Nephron progenitor cell (in vitro differentiated cells): ENCODE measurements at regions not wholly inside any gene's neighbourhood (a gene's known extent, or its start where the extent isn't known, plus 50 kb on each side); places are given as distances from the start of the nearest gene placed in this dataset.
"Not testable (repeated sequence)": the region's sequence is repeated elsewhere in the genome, so short reads cannot be mapped to it uniquely, and the experiment has no call there.

Experiments used
- DNase-seq: peaks from one replicate; pipeline ENCODE4 v3.0.0; 2021
- H3K27ac Mint-ChIP-seq: 2 replicates; pipeline ENCODE4 v1.8.0; 2021; ENCODE audit warnings: mild to moderate bottlenecking, moderate library complexity, mixed read lengths
- H3K27me3 Mint-ChIP-seq: 2 replicates; pipeline ENCODE4 v1.8.0; 2021; ENCODE audit warnings: mild to moderate bottlenecking, low read depth, mixed read lengths; ENCODE audit not compliant: poor library complexity
- H3K36me3 Mint-ChIP-seq: 2 replicates; pipeline ENCODE4 v1.8.0; 2021; ENCODE audit warnings: low read depth, mixed read lengths
- H3K4me1 Mint-ChIP-seq: 2 replicates; pipeline ENCODE4 v1.8.0; 2021; ENCODE audit warnings: mixed read lengths
- H3K4me3 Mint-ChIP-seq: 2 replicates; pipeline ENCODE4 v1.8.0; 2021; ENCODE audit warnings: mild to moderate bottlenecking, moderate library complexity, mixed read lengths
- H3K9me3 Mint-ChIP-seq: 2 replicates; pipeline ENCODE4 v1.8.0; 2021; ENCODE audit warnings: mild to moderate bottlenecking, moderate library complexity, mixed read lengths
- TF ChIP-seq, protein P1 (sequence below): fragments of 200-600 bp; sonication (generic); IDR thresholded peaks from 2 replicates; pipeline ENCODE4 v1.5.0; 2021; ENCODE audit warnings: antibody characterized with exemption

DNA sequence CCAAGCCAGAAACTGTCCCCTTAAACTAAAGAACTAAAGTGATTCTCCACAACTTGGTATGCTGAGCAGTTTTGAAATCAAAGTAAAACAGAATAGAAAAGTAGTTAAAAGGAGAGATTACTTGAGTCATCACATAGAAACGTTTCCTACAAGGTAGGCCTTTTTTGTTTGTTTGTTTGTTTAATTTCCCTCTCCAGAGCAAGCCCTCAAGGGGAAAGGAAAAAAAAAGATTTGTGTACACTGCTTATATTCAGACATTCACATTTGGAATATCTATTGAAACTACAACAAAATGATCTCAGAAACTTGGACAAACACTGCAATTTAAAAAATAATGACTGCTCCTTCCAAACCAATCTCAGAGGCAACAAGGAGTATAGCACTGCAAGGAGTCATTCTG lies 304.7 kb upstream of the NREP start:
- H3K4me1 Mint-ChIP-seq: no peaks in the 10 kb centered on the region
- TF ChIP-seq, protein P1, sequence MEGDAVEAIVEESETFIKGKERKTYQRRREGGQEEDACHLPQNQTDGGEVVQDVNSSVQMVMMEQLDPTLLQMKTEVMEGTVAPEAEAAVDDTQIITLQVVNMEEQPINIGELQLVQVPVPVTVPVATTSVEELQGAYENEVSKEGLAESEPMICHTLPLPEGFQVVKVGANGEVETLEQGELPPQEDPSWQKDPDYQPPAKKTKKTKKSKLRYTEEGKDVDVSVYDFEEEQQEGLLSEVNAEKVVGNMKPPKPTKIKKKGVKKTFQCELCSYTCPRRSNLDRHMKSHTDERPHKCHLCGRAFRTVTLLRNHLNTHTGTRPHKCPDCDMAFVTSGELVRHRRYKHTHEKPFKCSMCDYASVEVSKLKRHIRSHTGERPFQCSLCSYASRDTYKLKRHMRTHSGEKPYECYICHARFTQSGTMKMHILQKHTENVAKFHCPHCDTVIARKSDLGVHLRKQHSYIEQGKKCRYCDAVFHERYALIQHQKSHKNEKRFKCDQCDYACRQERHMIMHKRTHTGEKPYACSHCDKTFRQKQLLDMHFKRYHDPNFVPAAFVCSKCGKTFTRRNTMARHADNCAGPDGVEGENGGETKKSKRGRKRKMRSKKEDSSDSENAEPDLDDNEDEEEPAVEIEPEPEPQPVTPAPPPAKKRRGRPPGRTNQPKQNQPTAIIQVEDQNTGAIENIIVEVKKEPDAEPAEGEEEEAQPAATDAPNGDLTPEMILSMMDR: no peak
- H3K36me3 Mint-ChIP-seq: no peaks in the 10 kb centered on the region
- no peak for DNase-seq
- H3K27me3 Mint-ChIP-seq: no peaks in the 10 kb centered on the region
- H3K27ac Mint-ChIP-seq: no peak overlapping the region
- H3K9me3 Mint-ChIP-seq: no peaks in the 10 kb centered on the region
- no peak overlapping the region for H3K4me3 Mint-ChIP-seq

DNA sequence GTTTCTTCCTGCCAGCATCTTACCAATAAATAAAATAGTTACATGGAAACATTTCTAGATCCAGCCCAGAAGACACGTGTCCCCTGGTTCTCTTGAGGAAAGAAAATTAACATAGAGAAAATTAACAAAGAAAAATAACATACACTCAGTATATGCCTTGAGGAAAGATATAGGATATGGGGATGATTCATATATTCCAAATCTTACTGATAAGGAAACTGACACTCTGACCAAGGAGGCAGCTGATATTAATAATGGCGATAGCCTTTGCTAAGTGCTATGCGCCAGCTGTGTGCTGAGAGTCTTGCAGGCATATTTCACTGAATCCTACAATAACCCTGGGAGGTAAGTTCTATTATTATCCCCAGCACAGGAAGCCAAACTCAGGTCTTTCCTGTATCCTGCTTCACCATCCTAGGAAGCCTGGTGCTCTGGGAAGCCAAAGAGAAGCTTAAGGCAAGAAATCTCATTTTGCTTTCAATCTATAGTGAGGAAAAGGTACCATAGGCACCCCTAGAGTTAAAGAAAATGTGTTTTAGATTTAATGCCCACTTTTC lies 302.7 kb upstream of the NREP start:
- Mint-ChIP-seq H3K27me3 (no peaks in the 10 kb centered on the region), H3K27ac (no peak overlapping the region), H3K36me3 (no peaks in the 10 kb centered on the region), H3K9me3 (peaks cover 20% of the 10 kb centered on the region), H3K4me3 (no peak overlapping the region), H3K4me1 (no peaks in the 10 kb centered on the region)
- DNase-seq: no peak
- TF ChIP-seq, protein P1: no peak

DNA sequence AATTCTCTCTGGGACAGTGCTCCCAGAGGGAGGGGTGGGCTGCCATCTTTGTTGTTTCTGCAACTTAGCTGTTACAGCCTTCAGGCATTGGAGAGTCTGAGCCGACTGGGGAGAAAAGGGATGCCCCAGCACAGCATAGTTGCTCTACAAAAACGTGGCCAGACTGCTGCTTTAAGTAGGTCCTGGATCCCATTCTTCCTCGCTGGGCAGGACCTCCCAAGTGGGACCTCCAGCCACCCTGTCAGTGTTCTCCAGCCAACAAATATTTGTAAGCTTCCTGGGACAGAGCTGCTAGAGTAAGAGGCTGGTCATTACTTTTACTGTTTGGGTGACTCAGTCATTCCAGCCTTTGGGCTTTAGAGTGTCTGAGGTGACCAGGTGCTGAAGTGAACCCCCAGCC lies 292.7 kb upstream of the NREP start:
- TF ChIP-seq, protein P1: no peak
- H3K27me3 Mint-ChIP-seq: peaks cover 3% of the 10 kb centered on the region
- H3K9me3 Mint-ChIP-seq: peaks cover 23% of the 10 kb centered on the region
- no peak for DNase-seq
- no peaks in the 10 kb centered on the region for H3K36me3 Mint-ChIP-seq
- H3K4me1 Mint-ChIP-seq: no peaks in the 10 kb centered on the region
- H3K4me3 Mint-ChIP-seq: no peak overlapping the region
- H3K27ac Mint-ChIP-seq: no peak overlapping the region

DNA sequence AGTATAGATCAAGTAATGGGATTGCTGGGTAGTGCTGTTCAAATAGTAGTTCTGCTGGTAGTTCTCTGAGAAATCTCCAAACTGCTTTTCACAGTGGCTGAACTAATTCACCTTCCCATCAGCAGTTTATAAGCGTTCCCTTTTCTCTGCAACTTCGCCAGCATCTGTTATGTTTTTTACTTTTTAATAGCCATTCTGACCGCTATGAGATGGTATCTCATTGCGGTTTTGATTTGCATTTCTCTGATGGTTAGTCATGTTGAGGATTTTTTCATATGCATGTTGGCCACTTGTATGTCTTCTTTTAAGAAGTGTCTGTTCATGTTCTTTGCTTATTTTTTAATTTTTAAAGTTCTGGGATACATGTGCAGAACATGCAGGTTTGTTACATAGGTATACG lies 279.2 kb upstream of the NREP start:
- Mint-ChIP-seq H3K4me3 (no peak overlapping the region), H3K27me3 (no peaks in the 10 kb centered on the region), H3K9me3 (peaks cover 8% of the 10 kb centered on the region), H3K4me1 (no peaks in the 10 kb centered on the region), H3K27ac (no peak overlapping the region), H3K36me3 (no peaks in the 10 kb centered on the region)
- TF ChIP-seq, protein P1: no peak
- DNase-seq: no peak

DNA sequence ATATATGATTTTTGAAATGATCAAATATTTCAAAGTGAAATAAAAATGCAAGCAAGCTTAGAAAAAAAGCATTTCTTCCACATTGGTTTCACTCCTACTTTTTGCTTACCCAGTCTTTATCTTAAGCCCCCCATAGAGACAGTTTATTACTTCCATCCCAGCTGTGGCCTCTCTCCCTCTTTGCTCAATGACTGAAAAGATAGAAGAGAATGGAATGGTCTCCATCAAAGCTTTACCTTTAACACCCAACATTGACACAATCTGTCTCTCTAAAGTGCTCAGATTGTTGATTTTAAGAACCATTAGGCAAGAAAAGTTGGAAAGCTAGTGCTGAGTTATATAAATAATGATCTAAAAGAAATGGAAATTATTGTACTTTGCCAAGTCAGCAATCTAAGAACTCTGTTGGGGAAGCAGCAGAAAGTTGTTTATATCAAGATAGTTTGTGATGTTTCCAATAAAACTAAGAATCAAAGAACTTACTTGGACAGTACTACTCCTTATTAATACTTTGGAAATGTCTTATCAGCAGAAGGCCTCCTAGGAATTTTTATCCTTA lies 277.5 kb upstream of the NREP start:
- Mint-ChIP-seq H3K27ac (no peak overlapping the region), H3K9me3 (peaks cover 12% of the 10 kb centered on the region)

DNA sequence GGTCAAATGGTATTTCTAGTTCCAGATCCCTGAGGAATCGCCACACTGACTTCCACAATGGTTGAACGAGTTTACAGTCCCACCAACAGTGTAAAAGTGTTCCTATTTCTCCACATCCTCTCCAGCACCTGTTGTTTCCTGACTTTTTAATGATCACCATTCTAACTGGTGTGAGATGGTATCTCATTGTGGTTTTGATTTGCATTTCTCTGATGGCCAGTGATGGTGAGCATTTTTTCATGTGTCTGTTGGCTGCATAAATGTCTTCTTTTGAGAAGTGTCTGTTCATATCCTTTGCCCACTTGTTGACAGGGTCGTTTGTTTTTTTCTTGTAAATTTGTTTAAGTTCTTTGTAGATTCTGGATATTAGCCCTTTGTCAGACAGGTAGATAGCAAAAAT lies 269.9 kb upstream of the NREP start:
- not testable (repeated sequence) for H3K4me1 Mint-ChIP-seq, H3K36me3 Mint-ChIP-seq, H3K27me3 Mint-ChIP-seq, DNase-seq, H3K27ac Mint-ChIP-seq, H3K4me3 Mint-ChIP-seq, H3K9me3 Mint-ChIP-seq

More for the DNA sequence above, 277.5 kb upstream of the NREP start:
- no peaks in the 10 kb centered on the region for H3K36me3 Mint-ChIP-seq
- no peak overlapping the region for H3K4me3 Mint-ChIP-seq
- DNase-seq: no peak
- no peaks in the 10 kb centered on the region for H3K27me3 Mint-ChIP-seq
- TF ChIP-seq, protein P1: no peak
- H3K4me1 Mint-ChIP-seq: no peaks in the 10 kb centered on the region
